ENCODE measurements at regions not wholly inside any gene's neighbourhood (a gene's known extent, or its start where the extent isn't known, plus 50 kb on each side); places are given as distances from the start of the nearest gene placed in this dataset.

GRCh38 chr6:34610819-34611477 is 54.8 kb upstream of the SPDEF start:
- ATAC-seq (ENCODE audit: low FRiP score in 2 of 2): peak in 1 of 2 donors; percentile 49
- Histone ChIP-seq H3K9me3 (no peaks in the 10 kb centered on the region), H3K4me1 (peaks cover 3 to 9% (median 7%) of the 10 kb centered on the region in 4 donors), H3K27me3 (no peaks in the 10 kb centered on the region), H3K4me3 (no peak overlapping the region), H3K36me3 (peaks cover 0 to 11% (median 5%) of the 10 kb centered on the region in 4 donors), H3K27ac (peak overlapping the region in 1 of 4 donors; percentile 30)
- WGBS, 2 donors: 78 to 81% methylated on average over 4 of the region's 4 CpGs
- no peak for TF ChIP-seq POLR2AphosphoS5 (IDR thresholded peaks at IDR 0.05)
- TF ChIP-seq POLR2A (IDR thresholded peaks at IDR 0.05): no peak
- no peak for TF ChIP-seq EP300 (IDR thresholded peaks at IDR 0.05)
- no peak for TF ChIP-seq CTCF (IDR thresholded peaks at IDR 0.05)
- no peak for DNase-seq

GRCh38 chr6:34608321-34609091 is 52.4 kb upstream of the SPDEF start:
- 88 to 89% methylated on average over 5 of the region's 5 CpGs for WGBS, 2 donors
- ATAC-seq (ENCODE audit: low FRiP score in 2 of 2) (no peak), DNase-seq (no peak)
- Histone ChIP-seq H3K4me1 (peaks cover 3 to 9% (median 7%) of the 10 kb centered on the region in 4 donors), H3K4me3 (no peak overlapping the region), H3K36me3 (peaks cover 0 to 15% (median 11%) of the 10 kb centered on the region in 4 donors), H3K27me3 (no peaks in the 10 kb centered on the region), H3K27ac (no peak overlapping the region), H3K9me3 (no peaks in the 10 kb centered on the region)
- TF ChIP-seq CTCF (IDR thresholded peaks at IDR 0.05) (no peak), EP300 (IDR thresholded peaks at IDR 0.05) (no peak), POLR2AphosphoS5 (IDR thresholded peaks at IDR 0.05) (no peak), POLR2A (IDR thresholded peaks at IDR 0.05) (no peak)

DNA sequence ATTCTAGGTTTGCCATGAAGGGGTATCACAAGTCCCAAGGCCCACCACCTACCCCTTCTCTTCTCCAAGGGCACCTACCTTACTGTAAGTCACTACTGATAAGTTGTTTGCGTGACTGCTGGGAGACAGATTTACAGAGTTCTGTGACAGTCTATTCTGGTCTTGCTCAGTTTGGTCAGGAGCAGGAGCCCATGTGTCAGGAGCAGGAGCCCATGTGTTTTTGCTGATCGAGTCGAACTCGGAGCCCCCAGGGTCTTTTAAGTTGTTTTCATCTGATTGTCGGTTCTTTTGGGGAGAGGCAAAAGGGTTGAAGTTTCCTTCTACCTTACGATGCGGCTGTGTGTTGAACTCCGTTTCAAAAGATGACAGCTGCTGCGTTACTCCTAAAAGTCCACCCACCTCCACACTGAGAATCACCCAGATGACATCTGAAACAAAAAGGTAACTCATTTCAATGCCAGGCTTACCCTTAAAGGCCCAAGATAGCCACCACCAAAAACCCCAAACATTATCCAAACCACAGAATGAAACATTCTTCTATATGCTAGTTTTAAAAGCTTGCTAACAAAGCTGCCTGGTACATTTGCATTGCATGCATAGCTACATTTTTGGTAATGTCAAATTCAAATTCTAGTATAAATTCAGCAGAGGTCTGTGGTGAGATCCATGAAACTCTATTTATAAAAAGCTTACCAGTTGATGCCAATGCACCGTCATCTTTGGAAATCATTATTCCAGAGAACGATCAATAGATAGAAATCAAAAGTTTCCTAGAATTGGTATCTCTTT is 50.5 kb upstream of the SPDEF start:
- Histone ChIP-seq H3K4me1 (peaks cover 3 to 17% (median 7%) of the 10 kb centered on the region in 4 donors), H3K27ac (no peak overlapping the region), H3K9me3 (no peaks in the 10 kb centered on the region), H3K4me3 (no peak overlapping the region), H3K27me3 (no peaks in the 10 kb centered on the region), H3K36me3 (peaks cover 0 to 21% (median 11%) of the 10 kb centered on the region in 4 donors)
- WGBS, 2 donors: 95 to 97% methylated on average over 11 of the region's 11 CpGs
- ATAC-seq (ENCODE audit: low FRiP score in 2 of 2) (no peak), DNase-seq (no peak)
- TF ChIP-seq POLR2A (IDR thresholded peaks at IDR 0.05): no peak
- TF ChIP-seq EP300 (IDR thresholded peaks at IDR 0.05): no peak
- TF ChIP-seq CTCF (IDR thresholded peaks at IDR 0.05): no peak
- no peak for TF ChIP-seq POLR2AphosphoS5 (IDR thresholded peaks at IDR 0.05)

Measured in upper lobe of left lung (tissue), 6 donors.